ENCODE measurements at regions not wholly inside any gene's neighbourhood (a gene's known extent, or its start where the extent isn't known, plus 50 kb on each side); places are given as distances from the start of the nearest gene placed in this dataset.

- TF ChIP-seq POLR2AphosphoS5 (IDR thresholded peaks at IDR 0.05; ENCODE audit: low read depth, low read length): no peak
- TF ChIP-seq TAF1 (IDR thresholded peaks at IDR 0.05; ENCODE audit: borderline replicate concordance, low read depth, low read length): no peak
Measured at GRCh38 chr2:234292205-234292961, 204.5 kb downstream of the ARL4C start.
